ENCODE measurements at regions not wholly inside any gene's neighbourhood (a gene's known extent, or its start where the extent isn't known, plus 50 kb on each side); places are given as distances from the start of the nearest gene placed in this dataset.

DNA sequence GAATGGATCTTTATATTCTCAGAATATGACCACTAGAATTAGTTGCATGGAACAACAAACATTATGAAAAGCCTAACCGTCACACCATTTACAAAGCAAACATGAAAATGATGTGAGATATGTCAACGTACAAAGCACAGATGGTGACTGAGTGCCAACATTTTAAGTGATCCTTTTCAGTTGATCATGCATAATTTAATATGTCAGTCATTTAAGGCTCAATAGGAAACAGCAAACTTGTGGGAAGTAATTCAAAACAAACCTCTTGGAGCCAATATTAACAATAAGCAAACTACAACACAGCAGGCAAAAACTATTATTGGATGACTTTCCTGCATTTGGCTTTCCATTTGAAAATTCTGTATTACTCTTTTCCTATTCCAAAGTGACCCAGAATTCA lies 277.6 kb downstream of the SLITRK6 start:
- H3K27me3 ChIP-seq (ENCODE audit: control insufficient read depth, insufficient read depth, low read length), result no peaks in the 10 kb centered on the region
- no peak overlapping the region for H3K9ac ChIP-seq (ENCODE audit: insufficient read depth, low read length)
- H3K4me1 ChIP-seq (ENCODE audit: control insufficient read depth, extremely low read depth, insufficient read depth, low read length), result peaks cover 7% of the 10 kb centered on the region
- no peak overlapping the region for H3K4me3 ChIP-seq (replicated peaks in 1 of 4; ENCODE audit: control extremely low read depth in 1 of 4, insufficient read depth in 1 of 4, low read depth in 3 of 4, low read length in 4 of 4)
- H3K27ac ChIP-seq (ENCODE audit: insufficient read depth, low read length), result no peak overlapping the region
- H3K79me2 ChIP-seq (ENCODE audit: control insufficient read depth, insufficient read depth, low read length), result no peaks in the 10 kb centered on the region
- no peak for TF ChIP-seq EZH2 (IDR thresholded peaks at IDR 0.05; ENCODE audit: low read length, missing control alignments)
- TF ChIP-seq, protein P1, sequence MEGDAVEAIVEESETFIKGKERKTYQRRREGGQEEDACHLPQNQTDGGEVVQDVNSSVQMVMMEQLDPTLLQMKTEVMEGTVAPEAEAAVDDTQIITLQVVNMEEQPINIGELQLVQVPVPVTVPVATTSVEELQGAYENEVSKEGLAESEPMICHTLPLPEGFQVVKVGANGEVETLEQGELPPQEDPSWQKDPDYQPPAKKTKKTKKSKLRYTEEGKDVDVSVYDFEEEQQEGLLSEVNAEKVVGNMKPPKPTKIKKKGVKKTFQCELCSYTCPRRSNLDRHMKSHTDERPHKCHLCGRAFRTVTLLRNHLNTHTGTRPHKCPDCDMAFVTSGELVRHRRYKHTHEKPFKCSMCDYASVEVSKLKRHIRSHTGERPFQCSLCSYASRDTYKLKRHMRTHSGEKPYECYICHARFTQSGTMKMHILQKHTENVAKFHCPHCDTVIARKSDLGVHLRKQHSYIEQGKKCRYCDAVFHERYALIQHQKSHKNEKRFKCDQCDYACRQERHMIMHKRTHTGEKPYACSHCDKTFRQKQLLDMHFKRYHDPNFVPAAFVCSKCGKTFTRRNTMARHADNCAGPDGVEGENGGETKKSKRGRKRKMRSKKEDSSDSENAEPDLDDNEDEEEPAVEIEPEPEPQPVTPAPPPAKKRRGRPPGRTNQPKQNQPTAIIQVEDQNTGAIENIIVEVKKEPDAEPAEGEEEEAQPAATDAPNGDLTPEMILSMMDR (conservative IDR thresholded peaks at IDR 0.05 in 1 of 2, IDR thresholded peaks at IDR 0.05 in 1 of 2; ENCODE audit: low read depth in 1 of 2, low read length in 2 of 2), result no peak
- H4K20me1 ChIP-seq (ENCODE audit: control insufficient read depth, extremely low read depth, insufficient read depth, low read length), result no peaks in the 10 kb centered on the region
- peak overlapping the region; percentile 23 for H2AFZ ChIP-seq (ENCODE audit: low read length)
- no peak overlapping the region for H3K4me2 ChIP-seq (ENCODE audit: extremely low read depth, insufficient read depth, low read length)
- H3K36me3 ChIP-seq (ENCODE audit: control insufficient read depth, insufficient read depth, low read length), result no peaks in the 10 kb centered on the region
- H3K9me3 ChIP-seq (ENCODE audit: control insufficient read depth, insufficient read depth, low read depth, low read length), result no peaks in the 10 kb centered on the region
- DNase-seq (ENCODE audit: low read depth in 2 of 2), result no peak

- DNase-seq (ENCODE audit: low read depth in 2 of 2), result peak; percentile 40 to 94
- H2AFZ ChIP-seq (ENCODE audit: low read length), result no peak overlapping the region
Observed at GRCh38 chr13:85520445-85520844, 278.8 kb downstream of the SLITRK6 start.

GRCh38 chr13:85519363-85519762 lies 279.9 kb downstream of the SLITRK6 start:
- Histone ChIP-seq H3K4me2 (ENCODE audit: extremely low read depth, insufficient read depth, low read length) (no peak overlapping the region), H3K9me3 (ENCODE audit: control insufficient read depth, insufficient read depth, low read depth, low read length) (no peaks in the 10 kb centered on the region), H3K4me1 (ENCODE audit: control insufficient read depth, extremely low read depth, insufficient read depth, low read length) (peaks cover 4% of the 10 kb centered on the region), H3K9ac (ENCODE audit: insufficient read depth, low read length) (no peak overlapping the region), H4K20me1 (ENCODE audit: control insufficient read depth, extremely low read depth, insufficient read depth, low read length) (no peaks in the 10 kb centered on the region), H2AFZ (ENCODE audit: low read length) (no peak overlapping the region), H3K79me2 (ENCODE audit: control insufficient read depth, insufficient read depth, low read length) (no peaks in the 10 kb centered on the region), H3K36me3 (ENCODE audit: control insufficient read depth, insufficient read depth, low read length) (no peaks in the 10 kb centered on the region), H3K27me3 (ENCODE audit: control insufficient read depth, insufficient read depth, low read length) (no peaks in the 10 kb centered on the region), H3K4me3 (replicated peaks in 1 of 4; ENCODE audit: control extremely low read depth in 1 of 4, insufficient read depth in 1 of 4, low read depth in 3 of 4, low read length in 4 of 4) (no peak overlapping the region), H3K27ac (ENCODE audit: insufficient read depth, low read length) (no peak overlapping the region)
- DNase-seq (ENCODE audit: low read depth in 2 of 2), result no peak
- no peak for TF ChIP-seq EZH2 (IDR thresholded peaks at IDR 0.05; ENCODE audit: low read length, missing control alignments)
- TF ChIP-seq, protein P1 (conservative IDR thresholded peaks at IDR 0.05 in 1 of 2, IDR thresholded peaks at IDR 0.05 in 1 of 2; ENCODE audit: low read depth in 1 of 2, low read length in 2 of 2), result no peak

More at GRCh38 chr13:85520445-85520844, 278.8 kb downstream of the SLITRK6 start:
- peaks cover 4% of the 10 kb centered on the region for H3K4me1 ChIP-seq (ENCODE audit: control insufficient read depth, extremely low read depth, insufficient read depth, low read length)
- TF ChIP-seq, protein P1 (conservative IDR thresholded peaks at IDR 0.05 in 1 of 2, IDR thresholded peaks at IDR 0.05 in 1 of 2; ENCODE audit: low read depth in 1 of 2, low read length in 2 of 2), result no peak
- TF ChIP-seq EZH2 (IDR thresholded peaks at IDR 0.05; ENCODE audit: low read length, missing control alignments), result no peak
- no peaks in the 10 kb centered on the region for H4K20me1 ChIP-seq (ENCODE audit: control insufficient read depth, extremely low read depth, insufficient read depth, low read length)
- H3K79me2 ChIP-seq (ENCODE audit: control insufficient read depth, insufficient read depth, low read length), result no peaks in the 10 kb centered on the region
- no peak overlapping the region for H3K4me2 ChIP-seq (ENCODE audit: extremely low read depth, insufficient read depth, low read length)
- H3K36me3 ChIP-seq (ENCODE audit: control insufficient read depth, insufficient read depth, low read length), result no peaks in the 10 kb centered on the region
- no peak overlapping the region for H3K27ac ChIP-seq (ENCODE audit: insufficient read depth, low read length)
- H3K4me3 ChIP-seq (replicated peaks in 1 of 4; ENCODE audit: control extremely low read depth in 1 of 4, insufficient read depth in 1 of 4, low read depth in 3 of 4, low read length in 4 of 4), result no peak overlapping the region
- no peaks in the 10 kb centered on the region for H3K27me3 ChIP-seq (ENCODE audit: control insufficient read depth, insufficient read depth, low read length)
- no peak overlapping the region for H3K9ac ChIP-seq (ENCODE audit: insufficient read depth, low read length)
- no peaks in the 10 kb centered on the region for H3K9me3 ChIP-seq (ENCODE audit: control insufficient read depth, insufficient read depth, low read depth, low read length)
